Jurkat, Clone E6-1 (cell line): ENCODE measurements at regions not wholly inside any gene's neighbourhood (a gene's known extent, or its start where the extent isn't known, plus 50 kb on each side); places are given as distances from the start of the nearest gene placed in this dataset.

Source experiments
- DNase-seq: peaks from one replicate; pipeline ENCODE4 v3.0.0-alpha.2; 2011; ENCODE audit warnings: low read depth, low spot score
- H3K4me3 ChIP-seq: 2 replicates; pipeline ENCODE4 v1.5.1; 2011; ENCODE audit warnings: mild to moderate bottlenecking, low read length, control low read depth, moderate library complexity

DNA sequence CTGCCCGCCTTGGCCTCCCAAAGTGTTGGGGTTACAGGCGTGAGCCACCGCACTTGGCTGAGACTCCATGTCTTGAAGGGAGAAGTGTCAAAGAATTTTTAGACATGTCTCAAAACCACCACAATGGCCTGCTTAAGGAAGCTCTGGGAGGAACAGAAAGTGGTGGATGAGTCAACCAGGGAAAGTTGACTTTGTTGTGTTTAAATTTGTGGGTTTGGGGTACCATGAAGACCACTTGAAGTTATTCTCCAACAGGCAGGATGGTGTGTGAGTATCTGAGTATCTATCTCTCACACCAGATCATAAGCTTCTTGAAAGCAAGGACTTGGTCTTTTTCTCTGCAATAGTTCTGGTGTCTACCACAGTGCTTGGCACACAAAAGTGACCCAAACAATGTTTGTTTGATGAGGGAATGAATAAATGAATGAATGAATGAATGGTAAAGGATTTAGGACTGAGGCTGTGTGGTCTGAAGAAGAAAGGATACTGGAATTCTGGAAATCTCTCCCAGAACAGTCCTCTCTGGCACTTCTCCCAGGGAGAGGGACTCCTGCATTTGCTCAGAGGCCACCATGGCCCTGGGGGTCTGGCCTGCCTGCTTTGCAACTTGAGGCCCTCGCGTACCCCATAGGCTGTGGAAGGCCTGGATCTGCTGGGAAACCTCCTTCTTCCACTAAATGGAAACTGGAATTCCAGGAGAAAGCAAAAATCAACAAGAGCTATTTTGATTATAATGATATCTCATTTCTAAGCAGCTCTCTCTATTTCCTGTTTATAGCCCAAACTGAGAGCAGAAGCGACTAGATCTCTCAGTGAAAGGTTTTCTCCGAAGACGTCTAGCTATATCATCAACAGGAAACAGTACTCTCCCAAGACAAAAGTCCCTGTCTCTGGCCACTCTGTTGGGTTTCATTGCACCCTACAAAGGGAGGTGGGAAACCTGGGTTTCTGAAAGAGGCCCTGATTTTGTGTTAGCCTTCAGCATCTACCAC lies 187.9 kb downstream of the PALM2AKAP2 start:
- H3K4me3 ChIP-seq, result no peak overlapping the region
- DNase-seq, result peak; percentile 54

GRCh38 chr9:109969011-109969410 lies 189.0 kb downstream of the PALM2AKAP2 start:
- DNase-seq, result no peak
- H3K4me3 ChIP-seq, result no peak overlapping the region

DNA sequence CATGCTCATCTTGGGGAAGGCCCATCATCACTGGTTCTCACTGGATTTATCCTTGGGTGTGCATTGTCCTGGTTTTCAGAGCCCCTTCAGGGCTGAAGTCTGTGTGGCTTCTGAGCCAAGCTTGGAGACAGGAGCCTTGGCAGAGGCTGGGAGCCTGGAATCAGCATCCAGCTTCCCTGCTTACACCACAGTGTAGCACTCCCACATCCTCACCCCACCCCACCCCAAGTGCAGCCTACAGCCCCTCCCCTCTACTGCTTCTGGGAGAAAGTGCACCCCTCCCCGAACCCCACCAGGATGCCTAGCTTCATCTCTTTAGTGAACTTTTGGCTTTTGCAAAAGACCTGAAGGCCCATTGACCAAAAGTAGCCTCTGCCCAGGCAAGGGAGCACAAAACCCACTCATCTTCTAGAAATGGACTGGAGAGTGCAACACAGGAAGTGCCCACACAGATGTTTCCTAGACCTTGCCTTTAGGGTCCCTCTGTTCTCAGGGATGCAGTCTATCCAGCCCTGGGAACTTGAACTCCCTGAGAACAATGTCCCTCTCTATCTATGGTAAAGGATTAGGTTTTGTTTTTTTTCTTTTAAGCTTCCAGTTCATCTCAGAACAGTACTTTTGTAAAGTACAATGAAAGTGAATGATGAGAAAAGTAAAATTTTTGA lies 189.7 kb downstream of the PALM2AKAP2 start:
- DNase-seq, result no peak
- no peak overlapping the region for H3K4me3 ChIP-seq

DNA sequence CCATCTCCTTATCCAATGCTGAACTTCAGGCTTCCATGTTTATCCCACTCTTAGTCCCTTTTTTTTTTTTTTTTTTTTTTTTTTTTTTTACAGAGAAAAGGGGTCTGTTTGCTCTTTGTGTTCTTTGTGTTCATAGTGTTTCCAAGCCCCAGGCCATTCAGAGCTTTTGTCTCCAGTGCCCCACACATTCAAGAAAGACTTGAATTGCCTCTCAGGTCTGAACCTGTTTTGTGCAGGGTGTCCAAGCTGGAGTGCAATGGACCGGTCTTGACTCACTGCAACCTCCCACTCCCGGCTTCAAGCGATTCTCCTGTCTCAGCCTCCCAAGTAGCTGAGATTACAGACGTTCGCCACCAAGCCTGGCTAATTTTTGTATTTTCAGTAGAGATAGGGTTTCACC lies 191.2 kb downstream of the PALM2AKAP2 start:
- DNase-seq, result no peak
- H3K4me3 ChIP-seq, result no peak overlapping the region

GRCh38 chr9:109972026-109972882 lies 192.3 kb downstream of the PALM2AKAP2 start:
- peak; percentile 37 for DNase-seq
- no peak overlapping the region for H3K4me3 ChIP-seq

DNA sequence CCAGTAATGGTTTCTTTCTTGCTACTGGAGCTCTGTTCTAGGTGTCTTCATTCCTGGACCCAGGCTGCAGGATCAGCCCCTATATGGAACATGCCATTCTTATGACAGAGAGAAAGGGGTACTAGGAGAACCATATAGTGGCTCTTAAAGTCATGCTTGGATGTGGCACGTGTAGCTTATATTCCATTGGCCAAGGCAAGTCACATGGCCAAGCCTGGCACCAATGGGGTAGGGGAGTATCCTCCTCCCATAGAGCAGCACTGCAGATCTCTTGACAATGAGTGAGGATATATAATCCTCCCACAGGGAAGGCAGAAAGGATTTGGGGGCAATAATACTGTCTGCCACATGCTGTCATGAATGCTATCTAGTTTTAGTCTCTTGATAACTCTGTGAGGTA lies 193.3 kb downstream of the PALM2AKAP2 start:
- no peak for DNase-seq
- H3K4me3 ChIP-seq, result no peak overlapping the region

DNA sequence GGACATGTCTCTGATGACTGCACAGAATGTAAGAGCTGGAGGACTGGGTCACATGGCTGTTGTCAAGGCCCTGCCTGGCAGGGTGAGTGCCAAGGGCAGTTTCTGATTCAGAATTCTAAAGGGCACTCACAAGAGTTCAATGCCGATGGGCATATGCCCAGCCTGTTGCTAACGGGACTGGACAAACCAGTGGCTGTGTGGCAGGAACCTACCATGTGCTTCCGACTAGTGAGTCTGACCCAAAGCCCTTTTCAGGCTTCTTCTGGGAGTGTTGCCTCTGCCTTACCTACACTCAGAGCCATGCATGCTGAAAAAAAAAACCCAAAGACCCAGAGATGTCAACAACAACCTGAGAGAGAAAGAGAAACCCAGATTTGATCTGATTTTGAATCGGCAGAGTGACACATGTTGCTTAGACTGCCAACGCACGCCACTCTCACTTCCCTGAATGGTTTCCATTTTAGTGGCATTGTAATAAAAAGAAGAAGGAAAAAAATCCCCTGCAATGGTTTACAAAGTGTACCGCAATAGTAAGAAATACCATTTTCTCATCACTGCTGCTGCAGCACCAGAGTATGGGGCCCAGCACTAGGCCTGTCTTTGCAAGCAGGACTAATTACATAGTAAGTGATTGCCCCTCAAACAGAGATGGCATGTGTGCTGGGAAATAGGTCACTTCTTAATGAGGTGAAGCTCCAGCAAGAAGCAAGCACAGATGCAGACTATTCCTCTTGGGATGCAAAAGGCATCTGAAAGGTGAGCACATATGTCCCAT lies 194.3 kb downstream of the PALM2AKAP2 start:
- DNase-seq, result no peak
- no peak overlapping the region for H3K4me3 ChIP-seq

DNA sequence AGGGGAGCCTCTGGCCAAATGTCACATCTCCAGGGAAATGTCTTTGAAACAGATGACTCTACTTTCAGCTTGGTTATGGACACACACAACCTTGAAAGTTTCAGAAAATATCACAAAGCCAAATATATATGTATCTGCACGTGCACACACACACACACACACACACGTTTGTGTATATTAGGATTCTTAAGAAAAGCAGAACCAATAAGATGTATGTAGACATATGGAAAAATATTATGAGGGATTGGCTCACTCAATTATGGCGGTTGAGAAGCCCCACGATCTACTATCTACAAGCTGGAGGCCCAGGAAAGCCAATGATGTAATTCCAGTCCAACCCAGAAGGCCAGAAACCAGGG lies 194.9 kb downstream of the PALM2AKAP2 start:
- H3K4me3 ChIP-seq, result no peak overlapping the region

GRCh38 chr9:109975574-109976295 lies 195.7 kb downstream of the PALM2AKAP2 start:
- DNase-seq, result no peak
- H3K4me3 ChIP-seq, result no peak overlapping the region

More for the DNA sequence above, 194.9 kb downstream of the PALM2AKAP2 start:
- no peak for DNase-seq

DNA sequence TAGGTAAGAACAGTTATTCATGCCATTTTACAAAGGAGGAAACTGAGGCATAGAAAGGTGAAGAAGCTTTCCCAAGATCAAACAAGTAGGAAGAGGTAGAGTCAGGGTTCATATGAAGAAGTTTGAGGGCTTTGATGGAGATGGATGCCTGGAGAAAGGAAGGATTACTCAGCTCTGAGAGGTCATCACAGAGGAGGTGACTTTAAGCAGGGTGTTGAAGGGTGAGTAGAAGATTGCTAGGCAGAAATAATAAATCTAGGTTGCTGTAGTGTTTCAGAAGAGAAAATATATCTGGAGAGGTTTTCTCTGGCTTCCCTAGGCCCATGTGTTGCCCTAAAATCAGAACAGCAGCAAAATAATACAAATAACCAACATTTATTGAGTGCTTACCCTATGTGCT lies 196.3 kb downstream of the PALM2AKAP2 start:
- DNase-seq, result no peak
- no peak overlapping the region for H3K4me3 ChIP-seq

DNA sequence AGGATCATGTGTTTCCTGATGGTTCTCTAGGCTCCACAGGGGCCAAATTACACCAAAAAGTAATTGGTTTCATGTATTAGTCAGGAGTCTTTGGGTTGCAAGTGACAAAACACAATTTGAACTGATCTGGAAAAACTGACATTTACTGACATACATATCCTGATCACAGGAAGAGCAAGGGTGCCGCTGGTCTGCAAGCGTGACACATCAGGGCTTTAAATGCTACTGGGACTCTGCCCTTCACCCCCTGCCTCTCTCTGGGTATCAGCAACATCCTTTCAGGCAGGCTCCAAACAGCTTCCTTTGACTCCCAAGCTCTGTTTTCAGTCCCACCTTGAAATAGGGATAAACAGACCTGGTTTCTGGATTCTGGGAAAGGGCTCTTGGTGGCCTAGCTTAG lies 197.5 kb downstream of the PALM2AKAP2 start:
- no peak overlapping the region for H3K4me3 ChIP-seq
- DNase-seq, result no peak

DNA sequence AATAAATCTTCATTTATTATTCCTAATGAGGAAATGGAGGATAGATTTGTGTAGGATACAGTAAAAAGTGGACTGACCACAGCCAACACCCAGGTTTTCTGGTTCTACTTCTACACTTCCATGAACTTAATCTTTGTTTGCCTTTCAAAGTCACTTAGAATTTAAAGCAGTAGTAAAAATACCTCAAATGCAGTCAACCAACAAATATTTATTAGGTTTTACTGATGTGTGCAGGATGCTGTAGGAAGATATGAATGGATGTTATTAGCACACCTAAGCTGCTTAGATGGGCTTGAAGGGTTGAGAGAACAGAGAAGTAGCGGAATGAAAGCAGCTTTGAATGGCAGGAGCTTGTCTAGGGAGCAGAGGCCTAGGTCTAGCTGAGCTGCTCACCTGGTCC lies 201.1 kb downstream of the PALM2AKAP2 start:
- no peak for DNase-seq
- H3K4me3 ChIP-seq, result no peak overlapping the region

DNA sequence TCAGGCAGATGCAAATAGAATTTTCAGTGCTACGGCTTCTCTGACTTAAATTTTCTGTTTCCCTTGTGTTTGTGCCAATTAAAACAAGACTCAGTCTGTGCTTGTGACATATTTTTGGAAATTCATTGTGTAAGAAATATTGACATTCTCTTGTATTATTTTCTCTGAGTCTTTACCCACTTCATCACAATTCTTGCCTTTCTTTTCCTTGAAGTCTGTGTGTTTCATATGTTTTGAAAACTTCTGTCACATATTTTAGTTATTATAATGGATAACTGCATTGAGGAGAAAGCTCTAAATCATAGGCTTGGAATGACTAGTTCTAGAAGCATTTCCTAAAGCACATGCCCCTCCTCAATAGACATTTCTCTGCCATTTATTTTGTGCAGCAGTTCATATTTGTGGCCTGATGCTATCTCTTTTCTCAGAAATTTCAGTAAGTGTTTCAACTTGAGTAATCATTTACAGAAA lies 206.6 kb downstream of the PALM2AKAP2 start:
- H3K4me3 ChIP-seq, result no peak overlapping the region
- DNase-seq, result no peak

- no peak overlapping the region for H3K4me3 ChIP-seq
- no peak for DNase-seq
Observed at GRCh38 chr9:109989296-109989695, 209.3 kb downstream of the PALM2AKAP2 start.

GRCh38 chr9:109990541-109990940 lies 210.5 kb downstream of the PALM2AKAP2 start:
- no peak for DNase-seq
- no peak overlapping the region for H3K4me3 ChIP-seq

GRCh38 chr9:109992293-109992692 lies 212.3 kb downstream of the PALM2AKAP2 start:
- H3K4me3 ChIP-seq, result no peak overlapping the region
- no peak for DNase-seq

- DNase-seq, result no peak
- no peak overlapping the region for H3K4me3 ChIP-seq
Observed at GRCh38 chr9:109993250-109993978, 213.4 kb downstream of the PALM2AKAP2 start.
